ENCODE measurements at regions not wholly inside any gene's neighbourhood (a gene's known extent, or its start where the extent isn't known, plus 50 kb on each side); places are given as distances from the start of the nearest gene placed in this dataset.

DNA sequence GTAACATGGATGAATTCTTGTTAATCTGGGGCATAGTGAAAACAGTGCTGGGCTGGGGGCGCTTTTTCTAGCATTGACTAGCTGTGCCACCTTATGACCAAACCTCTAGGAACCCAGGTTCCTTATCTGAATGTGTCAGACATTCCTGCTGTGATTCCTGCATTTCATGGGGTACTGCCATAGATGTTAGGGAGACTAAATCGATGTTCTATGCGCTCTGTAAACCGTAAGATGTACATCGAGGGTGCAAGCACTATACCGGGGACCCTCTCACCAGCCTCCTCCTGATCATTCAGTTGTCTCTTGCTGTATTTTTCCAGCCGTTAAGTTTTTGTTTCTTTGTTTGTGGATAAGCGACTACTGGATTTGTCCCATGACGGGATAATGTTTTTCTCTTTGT is 170.9 kb upstream of the PARP11 start:
- TF ChIP-seq, protein P1, sequence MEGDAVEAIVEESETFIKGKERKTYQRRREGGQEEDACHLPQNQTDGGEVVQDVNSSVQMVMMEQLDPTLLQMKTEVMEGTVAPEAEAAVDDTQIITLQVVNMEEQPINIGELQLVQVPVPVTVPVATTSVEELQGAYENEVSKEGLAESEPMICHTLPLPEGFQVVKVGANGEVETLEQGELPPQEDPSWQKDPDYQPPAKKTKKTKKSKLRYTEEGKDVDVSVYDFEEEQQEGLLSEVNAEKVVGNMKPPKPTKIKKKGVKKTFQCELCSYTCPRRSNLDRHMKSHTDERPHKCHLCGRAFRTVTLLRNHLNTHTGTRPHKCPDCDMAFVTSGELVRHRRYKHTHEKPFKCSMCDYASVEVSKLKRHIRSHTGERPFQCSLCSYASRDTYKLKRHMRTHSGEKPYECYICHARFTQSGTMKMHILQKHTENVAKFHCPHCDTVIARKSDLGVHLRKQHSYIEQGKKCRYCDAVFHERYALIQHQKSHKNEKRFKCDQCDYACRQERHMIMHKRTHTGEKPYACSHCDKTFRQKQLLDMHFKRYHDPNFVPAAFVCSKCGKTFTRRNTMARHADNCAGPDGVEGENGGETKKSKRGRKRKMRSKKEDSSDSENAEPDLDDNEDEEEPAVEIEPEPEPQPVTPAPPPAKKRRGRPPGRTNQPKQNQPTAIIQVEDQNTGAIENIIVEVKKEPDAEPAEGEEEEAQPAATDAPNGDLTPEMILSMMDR (tag by site-specific recombination; IDR thresholded peaks at IDR 0.05) = no peak
- TF ChIP-seq ZNF311 (tag by site-specific recombination; IDR thresholded peaks at IDR 0.05; ENCODE audit: borderline replicate concordance) = no peak
